ENCODE measurements at regions not wholly inside any gene's neighbourhood (a gene's known extent, or its start where the extent isn't known, plus 50 kb on each side); places are given as distances from the start of the nearest gene placed in this dataset.

GRCh38 chr15:36507458-36507857 is 72.0 kb upstream of the CDIN1 start:
- Histone ChIP-seq H3K27me3 (ENCODE audit: insufficient read depth, low read length) (no peaks in the 10 kb centered on the region), H4K20me1 (ENCODE audit: insufficient read depth) (no peaks in the 10 kb centered on the region), H3K4me3 (replicated peaks in 1 of 2; ENCODE audit: low read depth in 1 of 2, low read length in 2 of 2) (no peak overlapping the region), H3K4me2 (ENCODE audit: low read length) (no peak overlapping the region), H3K79me2 (ENCODE audit: insufficient read depth, low read length) (no peaks in the 10 kb centered on the region), H3K9me3 (ENCODE audit: control insufficient read depth in 1 of 2, insufficient read depth in 1 of 2, low read depth in 1 of 2, low read length in 2 of 2) (no peaks in the 10 kb centered on the region), H2AFZ (ENCODE audit: low read depth, low read length, poor library complexity, severe bottlenecking) (no peak overlapping the region), H3K27ac (ENCODE audit: low read depth, low read length) (no peak overlapping the region), H3K9ac (ENCODE audit: low read length) (no peak overlapping the region), H3K9me2 (ENCODE audit: insufficient read depth) (0 out of 2 replicates have a peak, but pooled peaks cover 3% of the 10 kb centered on the region), H3K36me3 (ENCODE audit: control insufficient read depth in 1 of 2, insufficient read depth in 2 of 2, low read length in 2 of 2) (no peaks in the 10 kb centered on the region), H3K4me1 (ENCODE audit: control insufficient read depth in 1 of 2, insufficient read depth in 2 of 2, low read length in 2 of 2) (no peaks in the 10 kb centered on the region)
- DNase-seq (ENCODE audit: low read depth, low spot score) (no peak), ATAC-seq (no peak)
- BruUV-seq (replicated peaks), result no TSS peak
- RAD21 ChIA-PET (ENCODE audit: low non-redundant PET in 1 of 2, low total read pairs in 2 of 2, uncharacterized antibody in 2 of 2, unreplicated experiment in 2 of 2), result no interaction called here
- POLR2A ChIA-PET, result no interaction called here
- TF ChIP-seq POLR2AphosphoS5 (IDR thresholded peaks at IDR 0.05; ENCODE audit: low read depth, low read length) (no peak), EZH2phosphoT487 (IDR thresholded peaks at IDR 0.05; ENCODE audit: borderline replicate concordance) (no peak), RAD21 (IDR thresholded peaks at IDR 0.05; ENCODE audit: low read depth) (no peak), POLR2A (IDR thresholded peaks at IDR 0.05; ENCODE audit: borderline replicate concordance, extremely low read depth, insufficient read depth, insufficient read length) (no peak), ELF1 (IDR thresholded peaks at IDR 0.05; ENCODE audit: borderline replicate concordance, low read depth) (no peak), SIN3A (IDR thresholded peaks at IDR 0.05; ENCODE audit: low read depth) (no peak), EGR1 (IDR thresholded peaks at IDR 0.05; ENCODE audit: low read depth) (no peak), EZH2 (IDR thresholded peaks at IDR 0.05) (no peak), FOSL1 (IDR thresholded peaks at IDR 0.05; ENCODE audit: low read depth) (no peak), SRF (IDR thresholded peaks at IDR 0.05; ENCODE audit: low read depth) (no peak), YY1 (IDR thresholded peaks at IDR 0.05; ENCODE audit: extremely low read depth, insufficient replicate concordance, low read depth, low read length) (no peak), ZFX (IDR thresholded peaks at IDR 0.05) (no peak), JUND (IDR thresholded peaks at IDR 0.05) (no peak), CBX3 (IDR thresholded peaks at IDR 0.05; ENCODE audit: low read depth) (no peak)
- TF ChIP-seq, protein P1, sequence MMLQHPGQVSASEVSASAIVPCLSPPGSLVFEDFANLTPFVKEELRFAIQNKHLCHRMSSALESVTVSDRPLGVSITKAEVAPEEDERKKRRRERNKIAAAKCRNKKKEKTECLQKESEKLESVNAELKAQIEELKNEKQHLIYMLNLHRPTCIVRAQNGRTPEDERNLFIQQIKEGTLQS (IDR thresholded peaks at IDR 0.05), result no peak
- TF ChIP-seq, protein P2, sequence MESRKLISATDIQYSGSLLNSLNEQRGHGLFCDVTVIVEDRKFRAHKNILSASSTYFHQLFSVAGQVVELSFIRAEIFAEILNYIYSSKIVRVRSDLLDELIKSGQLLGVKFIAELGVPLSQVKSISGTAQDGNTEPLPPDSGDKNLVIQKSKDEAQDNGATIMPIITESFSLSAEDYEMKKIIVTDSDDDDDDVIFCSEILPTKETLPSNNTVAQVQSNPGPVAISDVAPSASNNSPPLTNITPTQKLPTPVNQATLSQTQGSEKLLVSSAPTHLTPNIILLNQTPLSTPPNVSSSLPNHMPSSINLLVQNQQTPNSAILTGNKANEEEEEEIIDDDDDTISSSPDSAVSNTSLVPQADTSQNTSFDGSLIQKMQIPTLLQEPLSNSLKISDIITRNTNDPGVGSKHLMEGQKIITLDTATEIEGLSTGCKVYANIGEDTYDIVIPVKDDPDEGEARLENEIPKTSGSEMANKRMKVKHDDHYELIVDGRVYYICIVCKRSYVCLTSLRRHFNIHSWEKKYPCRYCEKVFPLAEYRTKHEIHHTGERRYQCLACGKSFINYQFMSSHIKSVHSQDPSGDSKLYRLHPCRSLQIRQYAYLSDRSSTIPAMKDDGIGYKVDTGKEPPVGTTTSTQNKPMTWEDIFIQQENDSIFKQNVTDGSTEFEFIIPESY (IDR thresholded peaks at IDR 0.05; ENCODE audit: extremely low read depth, insufficient replicate concordance, low read length), result no peak
- intact Hi-C loops (cut with micrococcal nuclease), result loop anchor here (10.0 kb wide), 1 partner anchor 753 kb away; no protein-coding TSS in a partner anchor
- CTCF ChIA-PET, result no interaction called here

Data from HCT116 (cell line).